ENCODE measurements at regions not wholly inside any gene's neighbourhood (a gene's known extent, or its start where the extent isn't known, plus 50 kb on each side); places are given as distances from the start of the nearest gene placed in this dataset.

DNA sequence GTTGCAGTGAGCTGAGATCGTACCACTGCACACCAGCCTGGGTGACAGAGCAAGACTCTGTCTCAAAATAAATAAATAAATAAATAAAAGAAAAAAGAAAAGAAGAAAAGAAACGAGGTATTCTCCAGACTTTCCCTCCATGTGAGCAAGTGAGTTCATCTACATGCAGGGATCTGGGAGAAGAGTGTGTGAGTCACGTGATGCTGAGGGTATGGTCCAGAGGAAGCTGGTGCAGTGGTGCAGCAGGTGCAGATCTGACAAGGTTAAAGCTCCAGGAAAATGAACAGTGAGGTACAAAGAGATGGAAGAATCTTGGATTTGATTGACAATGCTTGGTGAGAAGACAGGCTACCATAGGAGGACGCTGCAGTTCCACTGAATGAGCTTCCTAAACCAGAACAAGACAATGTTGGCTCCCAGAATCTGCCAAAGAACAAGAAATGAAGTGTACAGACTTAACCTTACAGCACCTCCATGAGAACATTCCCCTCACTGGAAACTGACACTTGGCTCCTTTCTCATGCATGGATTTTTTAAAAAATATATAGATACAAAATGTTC lies 79.5 kb upstream of the BTBD3 start:
- DNase-seq (ENCODE audit: low spot score), result no peak
- H3K27ac Mint-ChIP-seq, result no peak overlapping the region
- no peaks in the 10 kb centered on the region for H3K27me3 Mint-ChIP-seq (ENCODE audit: insufficient read depth)
- H3K4me3 Mint-ChIP-seq, result no peak overlapping the region
- H3K9me3 Mint-ChIP-seq, result peaks cover 4% of the 10 kb centered on the region
- intact Hi-C loops (cut with micrococcal nuclease), result no loop called here
- H3K4me1 Mint-ChIP-seq (ENCODE audit: low read depth), result no peaks in the 10 kb centered on the region
- H3K36me3 Mint-ChIP-seq (ENCODE audit: low read depth), result no peaks in the 10 kb centered on the region

- Mint-ChIP-seq H3K27me3 (ENCODE audit: insufficient read depth) (no peaks in the 10 kb centered on the region), H3K36me3 (ENCODE audit: low read depth) (no peaks in the 10 kb centered on the region), H3K9me3 (peaks cover 4% of the 10 kb centered on the region), H3K27ac (no peak overlapping the region), H3K4me1 (ENCODE audit: low read depth) (no peaks in the 10 kb centered on the region), H3K4me3 (no peak overlapping the region)
- DNase-seq (ENCODE audit: low spot score), result no peak
- intact Hi-C loops (cut with micrococcal nuclease), result no loop called here
Observed at GRCh38 chr20:11841972-11842461, 75.7 kb upstream of the BTBD3 start.

DNA sequence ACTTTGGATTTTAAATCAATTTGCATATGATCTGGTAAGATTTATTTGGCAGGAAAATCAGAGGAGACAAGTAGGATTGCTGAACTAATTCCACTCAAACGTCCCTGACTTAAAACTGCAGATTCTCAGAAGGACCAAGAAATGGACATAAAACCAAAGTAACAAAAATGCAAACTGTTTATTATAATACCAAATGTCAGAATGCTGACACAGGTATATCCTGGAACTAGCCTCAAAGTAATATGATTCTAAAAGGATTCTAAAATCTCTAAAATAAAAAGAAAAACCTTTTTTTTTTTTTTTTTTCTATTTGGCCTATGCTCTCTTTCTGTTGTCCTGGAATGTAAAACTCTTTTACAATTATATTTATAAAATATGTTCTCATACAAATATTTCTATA lies 74.4 kb upstream of the BTBD3 start:
- Mint-ChIP-seq H3K9me3 (peaks cover 4% of the 10 kb centered on the region), H3K4me3 (no peak overlapping the region), H3K27me3 (ENCODE audit: insufficient read depth) (no peaks in the 10 kb centered on the region), H3K36me3 (ENCODE audit: low read depth) (no peaks in the 10 kb centered on the region), H3K27ac (no peak overlapping the region), H3K4me1 (ENCODE audit: low read depth) (no peaks in the 10 kb centered on the region)
- intact Hi-C loops (cut with micrococcal nuclease), result no loop called here
- DNase-seq (ENCODE audit: low spot score), result no peak

DNA sequence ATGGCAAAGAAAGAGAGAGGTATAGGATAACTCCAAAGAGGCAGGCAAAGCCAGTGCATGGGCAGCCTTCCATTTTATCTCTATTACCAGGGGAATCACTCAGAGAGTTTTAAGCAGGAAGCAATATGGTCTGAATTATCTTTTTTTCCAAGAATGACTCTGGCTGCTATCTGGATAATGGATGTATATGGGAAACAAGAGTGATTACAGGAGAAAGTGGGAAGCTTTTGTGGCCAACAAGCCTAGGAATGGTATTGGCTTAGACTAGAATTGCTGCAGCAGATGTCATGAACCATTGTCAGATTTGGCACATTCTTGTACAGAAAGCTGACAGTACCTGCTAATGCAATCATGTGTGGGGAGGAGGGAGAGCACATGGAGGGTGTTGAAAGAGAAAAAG lies 73.0 kb upstream of the BTBD3 start:
- intact Hi-C loops (cut with micrococcal nuclease), result no loop called here
- Mint-ChIP-seq H3K4me1 (ENCODE audit: low read depth) (no peaks in the 10 kb centered on the region), H3K27ac (no peak overlapping the region), H3K4me3 (no peak overlapping the region), H3K36me3 (ENCODE audit: low read depth) (no peaks in the 10 kb centered on the region), H3K9me3 (peaks cover 4% of the 10 kb centered on the region), H3K27me3 (ENCODE audit: insufficient read depth) (no peaks in the 10 kb centered on the region)
- no peak for DNase-seq (ENCODE audit: low spot score)

DNA sequence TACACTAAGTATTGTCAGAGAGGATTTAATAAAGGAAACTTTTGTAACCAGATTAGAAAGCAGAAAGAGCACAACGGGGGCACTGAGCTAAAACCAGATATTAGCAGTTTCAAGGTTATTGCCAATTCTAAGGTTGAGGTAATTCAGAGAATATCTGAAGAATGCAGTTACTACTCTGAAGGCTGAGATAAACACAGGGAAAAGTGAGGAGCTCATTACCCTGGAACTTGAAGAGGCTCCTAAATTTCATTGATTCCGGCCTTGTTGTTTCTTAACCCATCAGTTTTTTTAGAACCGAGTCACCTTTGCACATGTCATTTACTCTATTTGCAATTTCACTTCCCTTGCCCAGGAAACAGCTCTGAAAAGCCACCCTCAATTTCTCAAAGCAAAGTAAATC lies 72.4 kb upstream of the BTBD3 start:
- Mint-ChIP-seq H3K9me3 (peaks cover 4% of the 10 kb centered on the region), H3K4me3 (no peak overlapping the region), H3K4me1 (ENCODE audit: low read depth) (no peaks in the 10 kb centered on the region), H3K36me3 (ENCODE audit: low read depth) (no peaks in the 10 kb centered on the region), H3K27ac (no peak overlapping the region), H3K27me3 (ENCODE audit: insufficient read depth) (no peaks in the 10 kb centered on the region)
- intact Hi-C loops (cut with micrococcal nuclease), result no loop called here
- DNase-seq (ENCODE audit: low spot score), result no peak

DNA sequence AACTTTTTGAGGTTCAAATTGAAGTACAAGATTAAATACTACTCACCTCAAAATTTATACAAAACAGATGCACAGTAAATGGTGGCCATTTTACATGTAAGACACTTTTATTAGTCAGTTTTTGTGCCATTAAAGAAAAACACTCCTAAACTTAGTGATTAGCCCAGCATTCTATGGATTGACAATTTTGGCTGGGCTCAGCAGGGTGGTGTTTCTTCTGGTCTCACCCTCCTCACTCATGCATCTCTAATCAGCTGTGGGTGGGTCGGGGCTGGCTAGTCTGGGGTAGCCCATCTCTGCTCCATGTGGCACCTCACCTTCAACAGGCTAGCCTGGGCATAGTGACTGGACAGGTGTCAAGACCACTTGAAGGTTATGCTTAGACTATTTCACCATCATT lies 71.6 kb upstream of the BTBD3 start:
- Mint-ChIP-seq H3K9me3 (peaks cover 4% of the 10 kb centered on the region), H3K36me3 (ENCODE audit: low read depth) (no peaks in the 10 kb centered on the region), H3K4me1 (ENCODE audit: low read depth) (no peaks in the 10 kb centered on the region), H3K27ac (no peak overlapping the region), H3K27me3 (ENCODE audit: insufficient read depth) (no peaks in the 10 kb centered on the region), H3K4me3 (no peak overlapping the region)
- DNase-seq (ENCODE audit: low spot score), result no peak
- intact Hi-C loops (cut with micrococcal nuclease), result no loop called here

GRCh38 chr20:11847827-11848226 lies 69.9 kb upstream of the BTBD3 start:
- intact Hi-C loops (cut with micrococcal nuclease), result no loop called here
- H3K27ac Mint-ChIP-seq, result no peak overlapping the region
- H3K36me3 Mint-ChIP-seq (ENCODE audit: low read depth), result no peaks in the 10 kb centered on the region
- H3K27me3 Mint-ChIP-seq (ENCODE audit: insufficient read depth), result no peaks in the 10 kb centered on the region
- no peak overlapping the region for H3K4me3 Mint-ChIP-seq
- H3K4me1 Mint-ChIP-seq (ENCODE audit: low read depth), result no peaks in the 10 kb centered on the region
- no peaks in the 10 kb centered on the region for H3K9me3 Mint-ChIP-seq
- no peak for DNase-seq (ENCODE audit: low spot score)

GRCh38 chr20:11849270-11849915 lies 68.3 kb upstream of the BTBD3 start:
- H3K9me3 Mint-ChIP-seq, result no peaks in the 10 kb centered on the region
- intact Hi-C loops (cut with micrococcal nuclease), result no loop called here
- H3K27me3 Mint-ChIP-seq (ENCODE audit: insufficient read depth), result no peaks in the 10 kb centered on the region
- H3K4me1 Mint-ChIP-seq (ENCODE audit: low read depth), result no peaks in the 10 kb centered on the region
- no peak overlapping the region for H3K4me3 Mint-ChIP-seq
- DNase-seq (ENCODE audit: low spot score), result no peak
- no peaks in the 10 kb centered on the region for H3K36me3 Mint-ChIP-seq (ENCODE audit: low read depth)
- no peak overlapping the region for H3K27ac Mint-ChIP-seq

DNA sequence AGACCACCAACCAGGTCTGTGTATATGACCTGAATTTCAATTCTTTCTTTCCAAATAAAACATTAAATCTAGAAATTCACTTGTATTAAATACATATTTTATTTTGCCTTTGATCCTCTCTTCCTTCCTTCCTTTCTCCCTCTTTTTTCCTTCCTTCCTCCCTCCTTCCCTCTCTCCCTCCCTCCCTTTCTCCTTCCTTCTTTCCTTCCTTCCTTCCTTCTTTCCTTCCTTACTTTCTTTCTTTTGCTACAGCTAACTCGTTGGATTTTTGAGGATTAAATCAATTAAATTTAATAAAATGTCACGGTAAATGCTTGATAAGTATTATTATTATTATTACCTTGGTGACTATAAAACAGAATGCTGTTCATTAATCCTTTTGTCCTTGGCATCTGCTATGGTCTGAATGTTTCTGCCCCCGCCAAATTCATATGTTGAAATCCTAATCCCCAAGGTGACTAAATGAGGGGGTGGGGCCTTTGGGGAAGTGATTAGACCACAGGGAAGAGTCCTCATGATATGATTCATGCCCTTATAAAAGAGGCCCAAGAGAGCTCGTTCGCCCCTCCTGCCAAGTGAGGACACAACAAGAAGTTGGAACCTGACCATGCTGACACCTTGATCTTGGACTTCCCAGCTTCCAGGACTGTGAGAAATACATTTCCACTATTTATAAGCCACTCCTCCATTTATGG lies 67.6 kb upstream of the BTBD3 start:
- no peaks in the 10 kb centered on the region for H3K27me3 Mint-ChIP-seq (ENCODE audit: insufficient read depth)
- no peak overlapping the region for H3K4me3 Mint-ChIP-seq
- H3K27ac Mint-ChIP-seq, result no peak overlapping the region
- intact Hi-C loops (cut with micrococcal nuclease), result no loop called here
- no peaks in the 10 kb centered on the region for H3K36me3 Mint-ChIP-seq (ENCODE audit: low read depth)
- DNase-seq (ENCODE audit: low spot score), result no peak
- H3K9me3 Mint-ChIP-seq, result no peaks in the 10 kb centered on the region
- no peaks in the 10 kb centered on the region for H3K4me1 Mint-ChIP-seq (ENCODE audit: low read depth)

GRCh38 chr20:11850901-11851300 lies 66.8 kb upstream of the BTBD3 start:
- Mint-ChIP-seq H3K27ac (no peak overlapping the region), H3K27me3 (ENCODE audit: insufficient read depth) (no peaks in the 10 kb centered on the region), H3K4me3 (no peak overlapping the region), H3K9me3 (no peaks in the 10 kb centered on the region), H3K36me3 (ENCODE audit: low read depth) (no peaks in the 10 kb centered on the region), H3K4me1 (ENCODE audit: low read depth) (no peaks in the 10 kb centered on the region)
- DNase-seq (ENCODE audit: low spot score), result no peak
- intact Hi-C loops (cut with micrococcal nuclease), result no loop called here

DNA sequence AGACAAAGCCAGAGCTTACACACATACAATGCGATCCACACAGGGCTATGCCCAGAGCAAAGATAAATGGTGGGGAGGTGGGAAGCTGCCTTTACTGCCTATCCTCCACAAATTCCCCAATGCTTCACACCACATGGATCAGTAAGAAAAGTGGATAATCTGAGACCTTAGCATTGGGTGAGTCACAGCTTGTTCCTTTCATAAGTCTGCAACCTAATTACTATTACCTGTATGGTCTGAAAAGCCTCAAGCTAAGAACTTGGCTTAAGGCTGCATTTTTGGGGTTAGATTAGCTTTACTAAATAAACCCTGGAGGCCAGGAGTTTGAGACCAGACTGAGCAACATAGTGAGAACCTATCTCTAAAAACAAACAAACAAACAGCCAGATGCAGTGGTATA lies 66.0 kb upstream of the BTBD3 start:
- Mint-ChIP-seq H3K9me3 (no peaks in the 10 kb centered on the region), H3K4me3 (no peak overlapping the region), H3K36me3 (ENCODE audit: low read depth) (no peaks in the 10 kb centered on the region), H3K27me3 (ENCODE audit: insufficient read depth) (no peaks in the 10 kb centered on the region), H3K4me1 (ENCODE audit: low read depth) (no peaks in the 10 kb centered on the region), H3K27ac (no peak overlapping the region)
- intact Hi-C loops (cut with micrococcal nuclease), result no loop called here
- no peak for DNase-seq (ENCODE audit: low spot score)

- Mint-ChIP-seq H3K4me3 (no peak overlapping the region), H3K9me3 (no peaks in the 10 kb centered on the region), H3K36me3 (ENCODE audit: low read depth) (no peaks in the 10 kb centered on the region), H3K27me3 (ENCODE audit: insufficient read depth) (no peaks in the 10 kb centered on the region), H3K4me1 (ENCODE audit: low read depth) (no peaks in the 10 kb centered on the region), H3K27ac (no peak overlapping the region)
- intact Hi-C loops (cut with micrococcal nuclease), result no loop called here
- DNase-seq (ENCODE audit: low spot score), result no peak
Observed at GRCh38 chr20:11852189-11852588, 65.5 kb upstream of the BTBD3 start.

- Mint-ChIP-seq H3K4me1 (ENCODE audit: low read depth) (no peaks in the 10 kb centered on the region), H3K36me3 (ENCODE audit: low read depth) (no peaks in the 10 kb centered on the region), H3K9me3 (no peaks in the 10 kb centered on the region), H3K27me3 (ENCODE audit: insufficient read depth) (no peaks in the 10 kb centered on the region), H3K4me3 (no peak overlapping the region), H3K27ac (no peak overlapping the region)
- DNase-seq (ENCODE audit: low spot score), result no peak
- intact Hi-C loops (cut with micrococcal nuclease), result no loop called here
Observed at GRCh38 chr20:11852811-11853210, 64.9 kb upstream of the BTBD3 start.

All from activated T-helper 1 cell treated with anti-CD3 and anti-CD28 coated beads, Interleukin-12 subunit alpha, Interleukin-12 subunit beta, Interleukin-2, Interleukin-4 antibody, amounts not matched to agents 30 ng/mL and 10 ng/mL and 1 ng/mL, durations not matched to agents 14 hours and 24 hours and 36 hours (primary cell).